GM23248 (cell line): ENCODE measurements at regions not wholly inside any gene's neighbourhood (a gene's known extent, or its start where the extent isn't known, plus 50 kb on each side); places are given as distances from the start of the nearest gene placed in this dataset.

Experiments used
- DNase-seq: peaks from one replicate; pipeline ENCODE4 v3.0.0-alpha.2; 2015
- H2AFZ ChIP-seq: fragments of 200-600 bp; sonication (generic); 2 replicates; pipeline ENCODE4 v1.6.1; 2016; ENCODE audit warnings: antibody characterized with exemption
- H3F3A ChIP-seq: fragments of 200-600 bp; sonication (generic); 2 replicates; pipeline ENCODE4 v1.6.1; 2016; ENCODE audit warnings: mild to moderate bottlenecking, antibody characterized with exemption, mixed run types; ENCODE audit not compliant: insufficient read depth
- H3K27ac ChIP-seq: fragments of 200-600 bp; sonication (generic); 2 replicates; pipeline ENCODE4 v1.5.1; 2016; ENCODE audit warnings: mild to moderate bottlenecking
- H3K27me3 ChIP-seq: fragments of 200-600 bp; sonication (generic); replicated peaks from 2 replicates; pipeline ENCODE4 v1.6.1; 2016; ENCODE audit warnings: mild to moderate bottlenecking; ENCODE audit not compliant: insufficient read depth
- H3K36me3 ChIP-seq: fragments of 200-600 bp; sonication (generic); 2 replicates; pipeline ENCODE4 v1.6.1; 2016; ENCODE audit warnings: low read depth, mild to moderate bottlenecking
- H3K4me1 ChIP-seq: fragments of 200-600 bp; sonication (generic); 2 replicates; pipeline ENCODE4 v1.6.1; 2016; ENCODE audit warnings: mild to moderate bottlenecking; ENCODE audit not compliant: insufficient read depth
- H3K4me2 ChIP-seq: fragments of 200-600 bp; sonication (generic); one replicate; pipeline ENCODE4 v1.6.1; 2016; ENCODE audit warnings: mild to moderate bottlenecking; ENCODE audit not compliant: unreplicated experiment
- H3K4me3 ChIP-seq: fragments of 200-600 bp; sonication (generic); 2 replicates; pipeline ENCODE4 v1.5.1; 2016; ENCODE audit warnings: mild to moderate bottlenecking
- H3K79me2 ChIP-seq: fragments of 200-600 bp; sonication (generic); 2 replicates; pipeline ENCODE4 v1.6.1; 2016; ENCODE audit warnings: mild to moderate bottlenecking; ENCODE audit not compliant: insufficient read depth
- H3K9ac ChIP-seq: fragments of 200-600 bp; sonication (generic); 2 replicates; pipeline ENCODE4 v1.6.1; 2016; ENCODE audit warnings: mild to moderate bottlenecking
- H3K9me2 ChIP-seq: fragments of 200-600 bp; sonication (generic); 2 replicates; pipeline ENCODE4 v1.6.1; 2016; ENCODE audit warnings: mixed run types, mild to moderate bottlenecking, moderate library complexity; ENCODE audit not compliant: insufficient read depth
- H3K9me3 ChIP-seq: fragments of 200-600 bp; sonication (generic); one replicate; pipeline ENCODE4 v1.6.1; 2017; ENCODE audit warnings: low read depth
- H4K20me1 ChIP-seq: fragments of 200-600 bp; sonication (generic); 2 replicates; pipeline ENCODE4 v1.6.0; 2016; ENCODE audit not compliant: insufficient read depth
- EZH2 ChIP-seq: fragments of 200-600 bp; sonication (generic); IDR thresholded peaks from 2 replicates; pipeline ENCODE4 v1.6.1; 2018; ENCODE audit warnings: antibody characterized with exemption, mild to moderate bottlenecking; ENCODE audit not compliant: insufficient read depth, poor library complexity, severe bottlenecking
- EZH2phosphoT487 ChIP-seq: fragments of 200-600 bp; sonication (generic); IDR thresholded peaks from 2 replicates; pipeline ENCODE4 v1.6.1; 2018; ENCODE audit warnings: antibody characterized with exemption, moderate library complexity, mild to moderate bottlenecking, low read depth; ENCODE audit not compliant: insufficient read depth
- WGBS, 2 experiments: methylation state at CpG; one replicate each; pipeline ENCODE4 v1.1.6; 2015 to 2017; ENCODE audit warnings: low lambda C conversion rate in 2 of 2, low coverage in 1 of 2; ENCODE audit errors: missing lambda C conversion rate in 2 of 2; 5-methylcytosine and 5-hydroxymethylcytosine counted together
- in situ Hi-C: fragments of 300-500 bp; cut with MboI; formaldehyde crosslinking; loops from 2 replicates; pipeline ENCODE4 v1.15.0; 2020

- TF ChIP-seq EZH2 (no peak), EZH2phosphoT487 (no peak)
- Histone ChIP-seq H3K9ac (no peak overlapping the region), H2AFZ (no peak overlapping the region), H4K20me1 (no peaks in the 10 kb centered on the region), H3F3A (no peaks in the 10 kb centered on the region), H3K27ac (no peak overlapping the region), H3K4me2 (no peak overlapping the region), H3K79me2 (no peaks in the 10 kb centered on the region), H3K9me3 (no peaks in the 10 kb centered on the region), H3K36me3 (no peaks in the 10 kb centered on the region), H3K4me1 (no peaks in the 10 kb centered on the region), H3K4me3 (no peak overlapping the region), H3K27me3 (no peaks in the 10 kb centered on the region), H3K9me2 (no peaks in the 10 kb centered on the region)
- no peak for DNase-seq
- WGBS, 2 experiments, result 62 to 63% methylated on average over 8 of the region's 8 CpGs
- in situ Hi-C loops, result no loop called here
These were observed 110.6 kb downstream of the BMP4 start for GRCh38 chr14:53845813-53846693.

DNA sequence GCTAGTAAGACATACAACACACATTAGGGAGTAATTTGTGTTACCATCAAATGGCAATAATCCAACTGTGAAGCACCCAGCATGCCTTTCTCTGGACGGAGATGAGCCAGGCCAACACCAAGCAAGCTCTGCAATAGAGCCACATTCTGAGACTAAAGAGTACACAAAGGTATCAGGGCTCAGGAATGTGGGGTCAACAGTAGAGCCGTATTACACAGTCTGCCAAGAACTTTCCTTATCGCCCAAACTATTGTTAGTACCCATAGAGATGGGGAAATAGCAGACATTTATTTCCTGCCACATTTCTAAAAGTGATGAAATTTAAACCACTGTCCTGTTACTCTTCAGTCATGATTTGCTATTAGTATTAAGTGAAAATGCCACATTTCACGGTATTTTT, 113.7 kb downstream of the BMP4 start:
- H3K27ac ChIP-seq, result no peak overlapping the region
- no peak overlapping the region for H3K9ac ChIP-seq
- no peaks in the 10 kb centered on the region for H3K36me3 ChIP-seq
- H3K4me1 ChIP-seq, result no peaks in the 10 kb centered on the region
- H3K9me3 ChIP-seq, result no peaks in the 10 kb centered on the region
- no peaks in the 10 kb centered on the region for H3F3A ChIP-seq
- WGBS, 2 experiments, result 49 to 52% methylated on average over 4 of the region's 4 CpGs
- no peaks in the 10 kb centered on the region for H4K20me1 ChIP-seq
- in situ Hi-C loops, result no loop called here
- no peak overlapping the region for H3K4me3 ChIP-seq
- H3K9me2 ChIP-seq, result no peaks in the 10 kb centered on the region
- DNase-seq, result no peak
- H2AFZ ChIP-seq, result no peak overlapping the region
- no peak for TF ChIP-seq EZH2
- no peak for TF ChIP-seq EZH2phosphoT487
- no peaks in the 10 kb centered on the region for H3K27me3 ChIP-seq
- no peaks in the 10 kb centered on the region for H3K79me2 ChIP-seq
- no peak overlapping the region for H3K4me2 ChIP-seq

GRCh38 chr14:53841109-53842099, 115.2 kb downstream of the BMP4 start:
- in situ Hi-C loops, result no loop called here
- no peaks in the 10 kb centered on the region for H3F3A ChIP-seq
- no peaks in the 10 kb centered on the region for H3K9me2 ChIP-seq
- H3K27me3 ChIP-seq, result no peaks in the 10 kb centered on the region
- H3K4me2 ChIP-seq, result no peak overlapping the region
- no peak overlapping the region for H3K9ac ChIP-seq
- no peak for TF ChIP-seq EZH2phosphoT487
- no peak for TF ChIP-seq EZH2
- H2AFZ ChIP-seq, result no peak overlapping the region
- no peak for DNase-seq
- H3K4me1 ChIP-seq, result no peaks in the 10 kb centered on the region
- H3K79me2 ChIP-seq, result no peaks in the 10 kb centered on the region
- H3K9me3 ChIP-seq, result no peaks in the 10 kb centered on the region
- WGBS, 2 experiments, result 38 to 39% methylated on average over 3 of the region's 3 CpGs
- no peak overlapping the region for H3K4me3 ChIP-seq
- H3K27ac ChIP-seq, result no peak overlapping the region
- no peaks in the 10 kb centered on the region for H3K36me3 ChIP-seq
- no peaks in the 10 kb centered on the region for H4K20me1 ChIP-seq

DNA sequence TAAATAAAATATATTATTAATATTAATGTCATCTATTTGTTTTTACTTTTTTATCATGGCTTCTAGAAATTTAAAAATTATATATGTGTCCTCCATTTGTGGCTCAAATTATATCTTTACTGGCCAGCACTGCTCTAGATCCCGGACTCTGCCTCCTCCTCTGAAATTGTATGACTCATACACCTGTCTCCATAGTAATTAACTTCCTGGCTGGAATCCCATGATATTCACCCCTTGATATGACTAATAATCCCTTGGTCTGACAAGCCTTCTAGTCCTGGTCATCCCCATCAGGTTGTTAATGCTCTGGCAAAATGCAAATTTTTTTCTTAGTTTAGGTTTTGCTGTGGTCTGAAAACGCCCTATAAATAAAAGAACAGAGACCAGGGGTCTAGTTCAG, 116.2 kb downstream of the BMP4 start:
- Histone ChIP-seq H3K4me3 (no peak overlapping the region), H3K36me3 (no peaks in the 10 kb centered on the region), H3K4me1 (no peaks in the 10 kb centered on the region), H3K27me3 (no peaks in the 10 kb centered on the region), H3K4me2 (no peak overlapping the region), H3K9ac (no peak overlapping the region), H3K9me3 (no peaks in the 10 kb centered on the region), H3F3A (no peaks in the 10 kb centered on the region), H3K27ac (no peak overlapping the region), H3K79me2 (no peaks in the 10 kb centered on the region), H3K9me2 (no peaks in the 10 kb centered on the region), H2AFZ (no peak overlapping the region), H4K20me1 (no peaks in the 10 kb centered on the region)
- 38% methylated on average over 2 of the region's 2 CpGs for WGBS, 2 experiments
- TF ChIP-seq EZH2phosphoT487 (no peak), EZH2 (no peak)
- DNase-seq, result no peak
- in situ Hi-C loops, result no loop called here
